Testis (tissue), 2 donors: ENCODE measurements at regions not wholly inside any gene's neighbourhood (a gene's known extent, or its start where the extent isn't known, plus 50 kb on each side); places are given as distances from the start of the nearest gene placed in this dataset.

Experiments
- DNase-seq: peaks from one replicate; pipeline ENCODE4 v3.0.0-alpha.2; 2019
- H3K27ac ChIP-seq, 2 donors: fragments of 200-600 bp; sonication (generic); one replicate each; pipeline ENCODE4 v1.5.1; 2019
- H3K27me3 ChIP-seq: fragments of 200-600 bp; sonication (generic); one replicate; pipeline ENCODE4 v1.5.1; 2019
- H3K36me3 ChIP-seq: fragments of 200-600 bp; sonication (generic); one replicate; pipeline ENCODE4 v1.5.1; 2017; ENCODE audit warnings: low read depth; ENCODE audit errors: missing control alignments
- H3K4me1 ChIP-seq: fragments of 200-600 bp; sonication (generic); one replicate; pipeline ENCODE4 v1.5.1; 2019
- H3K4me3 ChIP-seq, 2 donors: fragments of 200-600 bp; sonication (generic); one replicate each; pipeline ENCODE4 v1.5.1; 2017 to 2019
- H3K9me3 ChIP-seq: fragments of 200-600 bp; sonication (generic); one replicate; pipeline ENCODE4 v1.5.1; 2017
- CTCF ChIP-seq, 3 experiments: fragments of 450-650 bp in 2 of 3; fragments of 200-600 bp in 1 of 3; sonication (generic) in 1 of 3; IDR thresholded peaks; one replicate each; pipeline ENCODE4 v1.5.1; 2016 to 2019; ENCODE audit warnings: antibody characterized with exemption in 3 of 3, mild to moderate bottlenecking in 2 of 3, moderate library complexity in 1 of 3
- POLR2A ChIP-seq: fragments of 450-650 bp; IDR thresholded peaks from one replicate; pipeline ENCODE4 v1.6.1; 2017; ENCODE audit warnings: antibody characterized with exemption, mild to moderate bottlenecking, moderate library complexity
- WGBS, 2 donors: methylation state at CpG; one replicate each; pipeline ENCODE4 v1.1.5; 2018; 5-methylcytosine and 5-hydroxymethylcytosine counted together
- intact Hi-C: fragments of 100-400 bp; cut with DNase I; formaldehyde crosslinking; loops from one replicate; pipeline ENCODE4 v1.15.1; 2023; ENCODE audit warnings: low total_unique reads

DNA sequence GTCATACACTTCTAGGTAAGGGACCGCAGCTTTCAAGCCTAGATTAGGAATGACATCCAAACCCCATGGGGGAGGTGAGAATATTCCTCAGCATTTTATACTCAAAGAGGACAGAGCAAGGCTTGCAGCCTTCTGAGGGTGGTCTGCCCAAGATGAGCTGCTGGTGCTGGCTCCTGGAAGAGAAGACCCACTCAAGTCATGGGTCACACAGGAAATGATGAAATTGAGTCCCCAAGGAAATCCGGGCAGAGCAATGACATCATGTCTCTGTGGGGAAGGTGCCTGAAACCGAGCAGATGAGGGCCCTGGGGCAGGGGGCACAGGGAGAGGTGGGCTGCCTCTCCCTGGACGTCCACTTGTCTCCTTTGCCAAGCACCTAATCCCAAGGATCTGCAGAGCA, 468.7 kb downstream of the TSHZ3 start:
- H3K4me1 ChIP-seq = no peaks in the 10 kb centered on the region
- H3K27ac ChIP-seq = no peak overlapping the region
- DNase-seq = no peak
- no peaks in the 10 kb centered on the region for H3K27me3 ChIP-seq
- intact Hi-C loops = no loop called here
- no peaks in the 10 kb centered on the region for H3K36me3 ChIP-seq
- TF ChIP-seq POLR2A (no peak), CTCF (IDR thresholded peaks at IDR 0.05) (no peak)
- 87 to 93% methylated on average over 4 of the region's 4 CpGs for WGBS, 2 donors
- no peak overlapping the region for H3K4me3 ChIP-seq
- no peaks in the 10 kb centered on the region for H3K9me3 ChIP-seq

DNA sequence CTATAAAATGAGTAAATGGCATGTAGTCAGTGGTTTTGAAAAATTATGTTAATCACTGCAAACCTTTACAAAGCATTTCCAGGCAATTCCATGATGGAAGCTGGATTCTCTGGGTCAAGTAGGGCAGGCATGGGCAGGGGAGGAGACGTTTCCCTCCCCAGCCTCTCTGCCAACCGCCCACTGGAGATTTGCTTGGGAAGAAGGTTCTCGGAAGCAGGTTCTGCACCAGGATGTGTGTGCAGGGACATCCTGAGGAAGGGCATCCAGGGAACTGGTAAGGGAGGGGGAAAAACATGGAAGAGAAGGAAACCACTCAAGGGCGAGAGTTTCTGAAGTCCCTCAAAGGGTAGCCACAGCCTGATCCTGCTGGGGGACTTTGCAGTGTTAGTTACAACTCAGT, 469.1 kb downstream of the TSHZ3 start:
- Histone ChIP-seq H3K4me3 (no peak overlapping the region), H3K27ac (no peak overlapping the region), H3K4me1 (no peaks in the 10 kb centered on the region), H3K27me3 (no peaks in the 10 kb centered on the region), H3K36me3 (no peaks in the 10 kb centered on the region), H3K9me3 (no peaks in the 10 kb centered on the region)
- no peak for DNase-seq
- TF ChIP-seq CTCF (IDR thresholded peaks at IDR 0.05) = no peak
- TF ChIP-seq POLR2A = no peak
- WGBS, 2 donors = 88 to 89% methylated on average over 4 of the region's 4 CpGs
- intact Hi-C loops = no loop called here

DNA sequence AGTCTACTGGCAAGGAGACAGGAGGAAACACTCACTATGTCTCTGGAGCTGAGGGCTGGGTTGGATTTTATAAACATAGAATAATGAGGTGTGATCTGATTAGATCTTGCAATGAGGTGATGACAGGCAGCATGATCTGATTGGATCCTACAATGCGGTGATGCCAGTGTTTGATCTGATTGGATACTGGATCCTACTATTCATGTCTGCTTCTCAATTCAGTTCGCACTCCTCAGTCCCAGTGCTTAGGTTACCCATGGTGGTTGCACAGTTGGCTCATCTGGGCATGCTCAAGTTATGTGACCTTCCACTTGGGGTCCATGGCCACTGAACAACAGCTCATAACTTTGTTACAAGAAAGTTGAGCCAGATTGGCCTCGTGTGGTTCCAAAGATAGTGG, 469.5 kb downstream of the TSHZ3 start:
- intact Hi-C loops = no loop called here
- Histone ChIP-seq H3K27me3 (no peaks in the 10 kb centered on the region), H3K27ac (no peak overlapping the region), H3K4me3 (no peak overlapping the region), H3K9me3 (no peaks in the 10 kb centered on the region), H3K36me3 (no peaks in the 10 kb centered on the region), H3K4me1 (no peaks in the 10 kb centered on the region)
- WGBS, 2 donors = 81 to 92% methylated on average over 3 of the region's 3 CpGs
- TF ChIP-seq CTCF (IDR thresholded peaks at IDR 0.05) = no peak
- no peak for TF ChIP-seq POLR2A
- no peak for DNase-seq

GRCh38 chr19:30879225-30879624, 470.0 kb downstream of the TSHZ3 start:
- Histone ChIP-seq H3K9me3 (no peaks in the 10 kb centered on the region), H3K4me3 (no peak overlapping the region), H3K27ac (no peak overlapping the region), H3K36me3 (no peaks in the 10 kb centered on the region), H3K27me3 (no peaks in the 10 kb centered on the region), H3K4me1 (no peaks in the 10 kb centered on the region)
- DNase-seq = no peak
- intact Hi-C loops = no loop called here
- WGBS, 2 donors = 89 to 90% methylated on average over 3 of the region's 3 CpGs
- TF ChIP-seq POLR2A (no peak), CTCF (IDR thresholded peaks at IDR 0.05) (no peak)

- H3K9me3 ChIP-seq = no peaks in the 10 kb centered on the region
- no peak for DNase-seq
- no peaks in the 10 kb centered on the region for H3K4me1 ChIP-seq
- H3K27ac ChIP-seq = no peak overlapping the region
- H3K27me3 ChIP-seq = no peaks in the 10 kb centered on the region
- no peak overlapping the region for H3K4me3 ChIP-seq
- 60 to 91% methylated on average over 2 to 3 of the region's 3 CpGs for WGBS, 2 donors
- H3K36me3 ChIP-seq = no peaks in the 10 kb centered on the region
- intact Hi-C loops = no loop called here
- TF ChIP-seq CTCF (IDR thresholded peaks at IDR 0.05) = no peak
- no peak for TF ChIP-seq POLR2A
Measured at GRCh38 chr19:30878495-30878894, 470.7 kb downstream of the TSHZ3 start.
